ENCODE measurements at regions not wholly inside any gene's neighbourhood (a gene's known extent, or its start where the extent isn't known, plus 50 kb on each side); places are given as distances from the start of the nearest gene placed in this dataset.

DNA sequence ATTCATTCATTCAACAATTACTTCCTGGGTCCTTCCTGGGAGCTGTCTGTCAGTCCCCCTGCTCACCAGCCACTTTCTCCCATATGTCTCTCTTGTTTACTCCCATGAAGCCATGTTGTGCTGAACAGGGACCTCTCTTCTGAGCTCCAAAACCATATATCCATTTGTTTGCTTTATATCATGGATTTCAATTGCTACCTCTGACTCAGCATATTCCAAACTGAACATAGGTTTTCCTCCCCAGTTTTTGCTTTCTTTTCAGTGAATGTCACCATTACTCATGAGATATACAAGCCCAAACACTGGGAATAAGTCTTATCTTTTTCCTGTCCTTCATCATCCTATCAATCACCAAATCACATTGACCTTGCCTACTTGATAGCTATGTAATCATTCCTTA, 152.5 kb upstream of the P2RY1 start:
- no peaks in the 10 kb centered on the region for H3K36me3 Mint-ChIP-seq (ENCODE audit: low read depth)
- intact Hi-C loops (cut with DNase I, micrococcal nuclease) = no loop called here
- H3K27ac ChIP-seq (ENCODE audit: low read depth in 1 of 2, low read length in 2 of 2) = no peak overlapping the region
- POLR2A ChIA-PET = no interaction called here
- DNase-seq (no peak), ATAC-seq (ENCODE audit: poor library complexity) (no peak)
- CTCF ChIA-PET = no interaction called here
- peaks cover 10% of the 10 kb centered on the region for H3K27me3 Mint-ChIP-seq
- H3K27me3 ChIP-seq (ENCODE audit: control insufficient read depth in 1 of 2, insufficient read depth in 2 of 2, low read length in 2 of 2) = no peaks in the 10 kb centered on the region
- no peaks in the 10 kb centered on the region for H3K4me1 ChIP-seq (ENCODE audit: insufficient read depth, low read length)
- H3K9me3 Mint-ChIP-seq = no peaks in the 10 kb centered on the region
- H3K36me3 ChIP-seq (ENCODE audit: insufficient read depth, low read length) = no peaks in the 10 kb centered on the region
- TF ChIP-seq, protein P1, sequence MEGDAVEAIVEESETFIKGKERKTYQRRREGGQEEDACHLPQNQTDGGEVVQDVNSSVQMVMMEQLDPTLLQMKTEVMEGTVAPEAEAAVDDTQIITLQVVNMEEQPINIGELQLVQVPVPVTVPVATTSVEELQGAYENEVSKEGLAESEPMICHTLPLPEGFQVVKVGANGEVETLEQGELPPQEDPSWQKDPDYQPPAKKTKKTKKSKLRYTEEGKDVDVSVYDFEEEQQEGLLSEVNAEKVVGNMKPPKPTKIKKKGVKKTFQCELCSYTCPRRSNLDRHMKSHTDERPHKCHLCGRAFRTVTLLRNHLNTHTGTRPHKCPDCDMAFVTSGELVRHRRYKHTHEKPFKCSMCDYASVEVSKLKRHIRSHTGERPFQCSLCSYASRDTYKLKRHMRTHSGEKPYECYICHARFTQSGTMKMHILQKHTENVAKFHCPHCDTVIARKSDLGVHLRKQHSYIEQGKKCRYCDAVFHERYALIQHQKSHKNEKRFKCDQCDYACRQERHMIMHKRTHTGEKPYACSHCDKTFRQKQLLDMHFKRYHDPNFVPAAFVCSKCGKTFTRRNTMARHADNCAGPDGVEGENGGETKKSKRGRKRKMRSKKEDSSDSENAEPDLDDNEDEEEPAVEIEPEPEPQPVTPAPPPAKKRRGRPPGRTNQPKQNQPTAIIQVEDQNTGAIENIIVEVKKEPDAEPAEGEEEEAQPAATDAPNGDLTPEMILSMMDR (IDR thresholded peaks at IDR 0.05) = no peak
- H3K4me3 Mint-ChIP-seq = no peak overlapping the region
- H3K9me3 ChIP-seq (ENCODE audit: control insufficient read depth in 1 of 2, insufficient read depth in 1 of 2, low read length in 2 of 2) = peaks cover 0 to 14% of the 10 kb centered on the region in 2 experiments
- no peak overlapping the region for H3K27ac Mint-ChIP-seq
- H3K4me1 Mint-ChIP-seq (ENCODE audit: low read depth) = no peaks in the 10 kb centered on the region
- H3K4me3 ChIP-seq (ENCODE audit: low read length) = no peak overlapping the region

DNA sequence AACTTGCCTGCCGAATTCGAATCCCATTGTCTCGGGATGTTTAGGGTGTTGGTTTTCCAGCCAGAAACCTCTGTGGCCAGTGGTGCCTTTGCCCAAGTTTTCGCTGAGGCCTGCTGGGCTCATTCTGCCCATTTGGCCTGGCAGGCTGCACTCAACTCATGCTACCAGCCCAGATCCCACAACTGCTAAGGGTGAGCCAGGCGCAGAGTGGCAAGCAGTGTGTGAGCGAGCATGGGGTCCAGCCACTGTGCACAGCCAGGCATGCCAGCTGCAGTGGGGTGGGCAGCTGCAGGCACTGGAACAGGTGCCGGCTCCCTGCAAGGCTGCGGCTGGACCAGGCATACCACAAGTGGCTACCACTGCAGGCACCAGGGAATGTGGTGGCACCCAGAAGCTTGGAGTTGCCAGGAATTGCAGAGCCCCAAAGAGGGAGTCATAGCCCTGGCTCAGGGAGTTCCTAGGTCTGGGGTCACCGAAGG, 151.4 kb upstream of the P2RY1 start:
- TF ChIP-seq, protein P1 (IDR thresholded peaks at IDR 0.05) = no peak
- no peak for DNase-seq
- Histone ChIP-seq H3K4me1 (ENCODE audit: insufficient read depth, low read length) (no peaks in the 10 kb centered on the region), H3K27ac (ENCODE audit: low read depth in 1 of 2, low read length in 2 of 2) (no peak overlapping the region), H3K36me3 (ENCODE audit: insufficient read depth, low read length) (no peaks in the 10 kb centered on the region), H3K9me3 (ENCODE audit: control insufficient read depth in 1 of 2, insufficient read depth in 1 of 2, low read length in 2 of 2) (peaks cover 0 to 14% of the 10 kb centered on the region in 2 experiments), H3K4me3 (ENCODE audit: low read length) (no peak overlapping the region), H3K27me3 (ENCODE audit: control insufficient read depth in 1 of 2, insufficient read depth in 2 of 2, low read length in 2 of 2) (no peaks in the 10 kb centered on the region)
- Mint-ChIP-seq H3K27me3 (peaks cover 10% of the 10 kb centered on the region), H3K4me3 (no peak overlapping the region), H3K36me3 (ENCODE audit: low read depth) (no peaks in the 10 kb centered on the region), H3K4me1 (ENCODE audit: low read depth) (no peaks in the 10 kb centered on the region), H3K9me3 (no peaks in the 10 kb centered on the region), H3K27ac (no peak overlapping the region)
- POLR2A ChIA-PET = no interaction called here
- intact Hi-C loops (cut with DNase I, micrococcal nuclease) = no loop called here
- CTCF ChIA-PET = no interaction called here
- ATAC-seq (ENCODE audit: poor library complexity) = no peak

DNA sequence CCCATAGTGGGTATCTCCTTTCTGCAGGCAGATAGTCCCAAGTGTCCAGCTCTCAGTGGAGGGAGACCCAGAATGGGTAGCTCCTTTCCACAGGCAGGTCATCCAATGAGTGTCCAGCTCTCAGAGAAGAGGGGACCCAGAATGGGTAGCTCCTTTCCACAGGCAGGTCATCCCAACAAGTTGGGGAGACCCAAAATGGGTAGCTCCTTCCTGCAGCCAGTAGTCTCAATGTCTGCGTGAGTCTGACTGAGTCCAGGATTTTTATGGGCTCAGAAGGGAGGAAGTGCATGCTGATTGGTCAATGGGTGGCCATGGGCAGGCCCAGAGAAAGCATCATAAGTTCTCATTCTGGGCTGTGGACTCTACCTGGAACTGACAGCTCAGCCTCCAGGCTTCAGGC, 150.7 kb upstream of the P2RY1 start:
- H3K9me3 ChIP-seq (ENCODE audit: control insufficient read depth in 1 of 2, insufficient read depth in 1 of 2, low read length in 2 of 2) = peaks cover 0 to 14% of the 10 kb centered on the region in 2 experiments
- DNase-seq (no peak), ATAC-seq (ENCODE audit: poor library complexity) (no peak)
- H3K4me3 ChIP-seq (ENCODE audit: low read length) = no peak overlapping the region
- Mint-ChIP-seq H3K27me3 (peaks cover 10% of the 10 kb centered on the region), H3K9me3 (no peaks in the 10 kb centered on the region), H3K27ac (no peak overlapping the region), H3K36me3 (ENCODE audit: low read depth) (no peaks in the 10 kb centered on the region), H3K4me1 (ENCODE audit: low read depth) (no peaks in the 10 kb centered on the region), H3K4me3 (no peak overlapping the region)
- H3K4me1 ChIP-seq (ENCODE audit: insufficient read depth, low read length) = no peaks in the 10 kb centered on the region
- no peaks in the 10 kb centered on the region for H3K27me3 ChIP-seq (ENCODE audit: control insufficient read depth in 1 of 2, insufficient read depth in 2 of 2, low read length in 2 of 2)
- H3K27ac ChIP-seq (ENCODE audit: low read depth in 1 of 2, low read length in 2 of 2) = no peak overlapping the region
- POLR2A ChIA-PET = no interaction called here
- intact Hi-C loops (cut with DNase I, micrococcal nuclease) = no loop called here
- CTCF ChIA-PET = no interaction called here
- H3K36me3 ChIP-seq (ENCODE audit: insufficient read depth, low read length) = no peaks in the 10 kb centered on the region
- TF ChIP-seq, protein P1 (IDR thresholded peaks at IDR 0.05) = no peak

Measured in CD4-positive, alpha-beta T cell (primary cell).